Tibial nerve (tissue), 4 donors: ENCODE measurements at regions not wholly inside any gene's neighbourhood (a gene's known extent, or its start where the extent isn't known, plus 50 kb on each side); places are given as distances from the start of the nearest gene placed in this dataset.

Experiments
- DNase-seq, 2 donors: peaks; one replicate each; pipeline ENCODE4 v3.0.0-alpha.2; 2019; ENCODE audit warnings: low spot score in 2 of 2
- H3K27ac ChIP-seq, 4 donors: fragments of 200-600 bp; sonication (generic) in 3 of 4; one replicate each; pipeline ENCODE4 v1.5.1; 2017 to 2019; ENCODE audit warnings: mild to moderate bottlenecking in 1 of 4
- H3K27me3 ChIP-seq, 2 donors: fragments of 200-600 bp; sonication (generic) in 1 of 2; one replicate each; pipeline versions ENCODE4 v1.5.1 to v1.6.0; 2017 to 2019
- H3K36me3 ChIP-seq, 3 donors: fragments of 200-600 bp; sonication (generic); one replicate each; pipeline ENCODE4 v1.5.1; 2018 to 2019
- H3K4me1 ChIP-seq, 4 donors: fragments of 200-600 bp; sonication (generic) in 3 of 4; one replicate each; pipeline ENCODE4 v1.5.1; 2017 to 2019
- H3K4me3 ChIP-seq, 4 donors: fragments of 200-600 bp; sonication (generic) in 3 of 4; one replicate each; pipeline ENCODE4 v1.5.1; 2017 to 2019; ENCODE audit warnings: mild to moderate bottlenecking in 1 of 4, moderate library complexity in 1 of 4
- H3K9me3 ChIP-seq, 4 donors: fragments of 200-600 bp; sonication (generic) in 3 of 4; one replicate each; pipeline ENCODE4 v1.5.1; 2017 to 2019
- EP300 ChIP-seq, 2 donors: sonication (generic); formaldehyde crosslinking; IDR thresholded peaks; one replicate each; pipeline ENCODE4 v1.6.1; 2017; ENCODE audit warnings: antibody characterized with exemption in 2 of 2, mild to moderate bottlenecking in 1 of 2
- POLR2A ChIP-seq, 2 donors: fragments of 450-650 bp; IDR thresholded peaks; one replicate each; pipeline ENCODE4 v1.6.1; 2017; ENCODE audit warnings: antibody characterized with exemption in 2 of 2, mild to moderate bottlenecking in 2 of 2, moderate library complexity in 2 of 2
- WGBS, 2 donors: methylation state at CpG; one replicate each; pipeline ENCODE4 v1.1.5; 2018; 5-methylcytosine and 5-hydroxymethylcytosine counted together
- TF ChIP-seq, protein P1 (sequence below), 5 experiments: fragments of 200-600 bp in 3 of 5; fragments of 450-650 bp in 2 of 5; sonication (generic) in 3 of 5; IDR thresholded peaks; one replicate each; pipeline ENCODE4 v1.5.1; 2016 to 2019; ENCODE audit warnings: antibody characterized with exemption in 5 of 5, mild to moderate bottlenecking in 3 of 5, moderate library complexity in 2 of 5

DNA sequence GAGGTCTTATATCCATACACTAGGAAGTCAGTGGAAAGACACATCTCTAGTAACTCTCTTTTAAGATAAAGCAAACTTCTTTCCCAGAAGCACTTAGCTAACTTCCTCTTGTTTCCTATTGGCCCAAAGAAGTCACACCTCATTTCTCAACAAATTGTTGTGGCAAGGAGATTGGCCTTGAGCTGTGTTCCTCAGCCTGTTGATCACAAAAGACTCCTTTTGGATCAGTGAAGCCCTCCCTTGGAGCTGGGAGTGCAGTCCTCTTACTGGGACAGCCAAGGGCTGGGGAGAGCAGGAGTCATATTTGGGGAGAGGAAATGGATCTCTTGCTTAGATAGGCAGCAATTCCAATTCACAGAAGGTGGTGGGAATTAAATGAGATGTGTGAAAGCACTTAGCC lies 51.2 kb upstream of the DAPL1 start:
- H3K4me1 ChIP-seq: peaks cover 0 to 29% (median 3%) of the 10 kb centered on the region in 4 donors
- H3K9me3 ChIP-seq: no peaks in the 10 kb centered on the region
- H3K27me3 ChIP-seq: peaks cover 0 to 43% of the 10 kb centered on the region in 2 donors
- H3K27ac ChIP-seq: no peak overlapping the region
- TF ChIP-seq, protein P1, sequence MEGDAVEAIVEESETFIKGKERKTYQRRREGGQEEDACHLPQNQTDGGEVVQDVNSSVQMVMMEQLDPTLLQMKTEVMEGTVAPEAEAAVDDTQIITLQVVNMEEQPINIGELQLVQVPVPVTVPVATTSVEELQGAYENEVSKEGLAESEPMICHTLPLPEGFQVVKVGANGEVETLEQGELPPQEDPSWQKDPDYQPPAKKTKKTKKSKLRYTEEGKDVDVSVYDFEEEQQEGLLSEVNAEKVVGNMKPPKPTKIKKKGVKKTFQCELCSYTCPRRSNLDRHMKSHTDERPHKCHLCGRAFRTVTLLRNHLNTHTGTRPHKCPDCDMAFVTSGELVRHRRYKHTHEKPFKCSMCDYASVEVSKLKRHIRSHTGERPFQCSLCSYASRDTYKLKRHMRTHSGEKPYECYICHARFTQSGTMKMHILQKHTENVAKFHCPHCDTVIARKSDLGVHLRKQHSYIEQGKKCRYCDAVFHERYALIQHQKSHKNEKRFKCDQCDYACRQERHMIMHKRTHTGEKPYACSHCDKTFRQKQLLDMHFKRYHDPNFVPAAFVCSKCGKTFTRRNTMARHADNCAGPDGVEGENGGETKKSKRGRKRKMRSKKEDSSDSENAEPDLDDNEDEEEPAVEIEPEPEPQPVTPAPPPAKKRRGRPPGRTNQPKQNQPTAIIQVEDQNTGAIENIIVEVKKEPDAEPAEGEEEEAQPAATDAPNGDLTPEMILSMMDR (IDR thresholded peaks at IDR 0.05): no peak
- no peak for TF ChIP-seq EP300 (IDR thresholded peaks at IDR 0.05)
- no peak for TF ChIP-seq POLR2A (IDR thresholded peaks at IDR 0.05)
- H3K4me3 ChIP-seq: no peak overlapping the region
- no peak for DNase-seq
- no peaks in the 10 kb centered on the region for H3K36me3 ChIP-seq

DNA sequence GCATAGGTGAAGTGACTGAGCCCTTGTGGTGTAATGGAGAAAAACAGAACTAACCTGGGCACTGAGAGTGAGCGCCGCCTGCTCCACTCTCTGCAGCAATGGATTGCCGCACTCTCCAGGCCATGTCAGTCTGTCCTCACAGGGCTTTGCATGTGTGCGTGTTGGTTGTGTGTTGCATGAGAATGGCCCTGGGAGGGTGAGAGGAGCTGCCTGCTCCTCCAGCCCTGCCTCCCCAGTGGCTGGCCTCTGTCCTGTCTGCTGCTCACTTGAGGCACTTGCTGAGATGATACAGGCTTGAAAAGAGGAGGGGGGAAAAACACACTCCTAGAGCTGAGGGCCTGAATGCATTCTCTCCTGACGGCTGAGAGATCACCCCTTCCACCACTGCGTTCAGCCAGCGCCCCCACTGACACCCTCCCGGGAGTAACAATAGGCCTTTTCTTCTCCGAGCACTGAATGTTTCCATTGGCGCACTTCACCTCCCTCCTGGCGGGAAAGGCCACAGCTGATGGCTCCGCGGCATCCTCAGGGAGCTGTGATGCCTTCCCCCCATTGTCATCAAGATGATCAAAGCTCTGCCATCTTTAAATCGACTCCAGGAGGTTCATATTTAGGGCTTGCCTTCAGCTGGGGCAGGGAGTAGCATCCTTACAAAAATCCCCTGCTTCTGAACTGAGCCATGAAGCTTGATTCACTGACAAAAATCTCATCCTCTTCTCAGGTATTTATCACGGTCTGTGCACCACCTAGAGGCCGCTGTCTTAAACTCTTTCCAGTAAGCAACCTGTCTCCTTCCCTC lies 49.9 kb upstream of the DAPL1 start:
- no peaks in the 10 kb centered on the region for H3K36me3 ChIP-seq
- WGBS, 2 donors: 24 to 29% methylated on average over 15 to 16 of the region's 16 CpGs
- H3K27me3 ChIP-seq: peaks cover 0 to 43% of the 10 kb centered on the region in 2 donors
- H3K27ac ChIP-seq: no peak overlapping the region
- H3K9me3 ChIP-seq: no peaks in the 10 kb centered on the region
- H3K4me3 ChIP-seq: no peak overlapping the region
- H3K4me1 ChIP-seq: peaks cover 0 to 29% (median 3%) of the 10 kb centered on the region in 4 donors
- TF ChIP-seq, protein P1 (IDR thresholded peaks at IDR 0.05): peak in 3 of 5 experiments; percentile 26 to 61 (median 30)
- TF ChIP-seq POLR2A (IDR thresholded peaks at IDR 0.05): no peak
- peak in 1 of 2 donors; percentile 55 for DNase-seq
